Calu3 (cell line): ENCODE measurements at regions not wholly inside any gene's neighbourhood (a gene's known extent, or its start where the extent isn't known, plus 50 kb on each side); places are given as distances from the start of the nearest gene placed in this dataset.

Experiments
- BruUV-seq: library from RNA; stranded (reverse); fragments of 400-500 nt; replicated peaks from 2 replicates; lab custom pipeline; 2021; lab: Mats Ljungman, UMichigan
- CTCF ChIA-PET: fragments of 300-600 bp; sonication (Branson Sonifier 250); formaldehyde crosslinking; loops from one replicate; lab custom pipeline; 2022; ENCODE audit warnings: antibody characterized with exemption; lab: Charles Lee
- DNase-seq: peaks from one replicate; pipeline ENCODE4 v3.0.0; 2022
- H3K27ac Mint-ChIP-seq: one replicate; pipeline ENCODE4 v1.8.0; 2022; ENCODE audit warnings: mixed read lengths; ENCODE audit not compliant: unreplicated experiment
- H3K27me3 Mint-ChIP-seq: one replicate; pipeline ENCODE4 v1.8.0; 2022; ENCODE audit warnings: mixed read lengths; ENCODE audit not compliant: unreplicated experiment
- H3K36me3 Mint-ChIP-seq: one replicate; pipeline ENCODE4 v1.8.0; 2022; ENCODE audit warnings: mild to moderate bottlenecking, moderate library complexity, mixed read lengths; ENCODE audit not compliant: insufficient read depth, unreplicated experiment
- H3K4me1 Mint-ChIP-seq: one replicate; pipeline ENCODE4 v1.8.0; 2022; ENCODE audit warnings: mild to moderate bottlenecking, low read depth, mixed read lengths; ENCODE audit not compliant: unreplicated experiment
- H3K4me3 Mint-ChIP-seq: one replicate; pipeline ENCODE4 v1.8.0; 2022; ENCODE audit warnings: mild to moderate bottlenecking, low read depth, moderate library complexity, mixed read lengths; ENCODE audit not compliant: unreplicated experiment
- H3K9me3 Mint-ChIP-seq: one replicate; pipeline ENCODE4 v1.8.0; 2022; ENCODE audit warnings: low read depth, mixed read lengths; ENCODE audit not compliant: unreplicated experiment
- intact Hi-C: fragments of 100-400 bp; cut with micrococcal nuclease; formaldehyde crosslinking; loops from one replicate; pipeline ENCODE4 v1.10.0; 2022; ENCODE audit not compliant: unreplicated experiment
- TF ChIP-seq, protein P1 (sequence below): fragments of 200-600 bp; IDR thresholded peaks from one replicate; pipeline ENCODE4 v1.8.0; 2022; ENCODE audit warnings: antibody characterized with exemption; ENCODE audit not compliant: unreplicated experiment

- peaks cover 7% of the 10 kb centered on the region for H3K9me3 Mint-ChIP-seq
- H3K36me3 Mint-ChIP-seq, result no peaks in the 10 kb centered on the region
- intact Hi-C loops, result no loop called here
- no peak overlapping the region for H3K27ac Mint-ChIP-seq
- H3K4me1 Mint-ChIP-seq, result no peaks in the 10 kb centered on the region
- CTCF ChIA-PET, result no interaction called here
- no TSS peak for BruUV-seq
- DNase-seq, result no peak
- no peaks in the 10 kb centered on the region for H3K27me3 Mint-ChIP-seq
- TF ChIP-seq, protein P1, sequence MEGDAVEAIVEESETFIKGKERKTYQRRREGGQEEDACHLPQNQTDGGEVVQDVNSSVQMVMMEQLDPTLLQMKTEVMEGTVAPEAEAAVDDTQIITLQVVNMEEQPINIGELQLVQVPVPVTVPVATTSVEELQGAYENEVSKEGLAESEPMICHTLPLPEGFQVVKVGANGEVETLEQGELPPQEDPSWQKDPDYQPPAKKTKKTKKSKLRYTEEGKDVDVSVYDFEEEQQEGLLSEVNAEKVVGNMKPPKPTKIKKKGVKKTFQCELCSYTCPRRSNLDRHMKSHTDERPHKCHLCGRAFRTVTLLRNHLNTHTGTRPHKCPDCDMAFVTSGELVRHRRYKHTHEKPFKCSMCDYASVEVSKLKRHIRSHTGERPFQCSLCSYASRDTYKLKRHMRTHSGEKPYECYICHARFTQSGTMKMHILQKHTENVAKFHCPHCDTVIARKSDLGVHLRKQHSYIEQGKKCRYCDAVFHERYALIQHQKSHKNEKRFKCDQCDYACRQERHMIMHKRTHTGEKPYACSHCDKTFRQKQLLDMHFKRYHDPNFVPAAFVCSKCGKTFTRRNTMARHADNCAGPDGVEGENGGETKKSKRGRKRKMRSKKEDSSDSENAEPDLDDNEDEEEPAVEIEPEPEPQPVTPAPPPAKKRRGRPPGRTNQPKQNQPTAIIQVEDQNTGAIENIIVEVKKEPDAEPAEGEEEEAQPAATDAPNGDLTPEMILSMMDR, result no peak
- H3K4me3 Mint-ChIP-seq, result no peak overlapping the region
Measured at GRCh38 chr2:217478831-217479455, 523.9 kb downstream of the TNS1 start.

DNA sequence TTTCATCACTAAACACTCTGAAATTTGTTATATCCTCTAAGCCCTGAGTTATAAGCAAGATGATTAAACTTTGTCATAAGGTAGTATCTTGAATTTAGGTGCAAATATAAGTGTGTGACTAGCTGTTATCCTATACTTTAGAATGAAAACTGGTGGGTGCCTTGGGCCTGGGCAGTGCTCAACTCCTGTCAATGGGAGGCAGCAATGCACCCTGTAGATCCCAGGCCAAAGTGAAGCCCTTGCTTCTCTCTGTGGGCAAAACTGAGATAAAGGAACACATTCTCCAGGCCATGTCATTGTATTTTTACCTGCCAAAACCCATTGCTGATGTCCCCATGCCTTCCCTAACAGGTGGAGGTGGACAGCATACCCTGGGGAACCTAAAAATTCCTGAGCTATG is 525.2 kb downstream of the TNS1 start:
- Mint-ChIP-seq H3K4me3 (no peak overlapping the region), H3K36me3 (no peaks in the 10 kb centered on the region), H3K9me3 (peaks cover 5% of the 10 kb centered on the region), H3K27me3 (no peaks in the 10 kb centered on the region), H3K27ac (no peak overlapping the region), H3K4me1 (no peaks in the 10 kb centered on the region)
- no TSS peak for BruUV-seq
- TF ChIP-seq, protein P1, result no peak
- intact Hi-C loops, result no loop called here
- no peak for DNase-seq
- CTCF ChIA-PET, result no interaction called here

- no peak for DNase-seq
- no TSS peak for BruUV-seq
- intact Hi-C loops, result no loop called here
- TF ChIP-seq, protein P1, result no peak
- H3K36me3 Mint-ChIP-seq, result no peaks in the 10 kb centered on the region
- no peaks in the 10 kb centered on the region for H3K4me1 Mint-ChIP-seq
- H3K9me3 Mint-ChIP-seq, result no peaks in the 10 kb centered on the region
- H3K4me3 Mint-ChIP-seq, result no peak overlapping the region
- CTCF ChIA-PET, result no interaction called here
- no peaks in the 10 kb centered on the region for H3K27me3 Mint-ChIP-seq
- no peak overlapping the region for H3K27ac Mint-ChIP-seq
Measured at GRCh38 chr2:217475791-217476190, 527.0 kb downstream of the TNS1 start.

- TF ChIP-seq, protein P1, result no peak
- Mint-ChIP-seq H3K27ac (no peak overlapping the region), H3K27me3 (no peaks in the 10 kb centered on the region), H3K9me3 (no peaks in the 10 kb centered on the region), H3K4me1 (no peaks in the 10 kb centered on the region), H3K4me3 (no peak overlapping the region), H3K36me3 (no peaks in the 10 kb centered on the region)
- intact Hi-C loops, result no loop called here
- BruUV-seq, result no TSS peak
- DNase-seq, result no peak
- CTCF ChIA-PET, result no interaction called here
Measured at GRCh38 chr2:217475101-217475500, 527.7 kb downstream of the TNS1 start.
